PC-3 (cell line): ENCODE measurements at regions not wholly inside any gene's neighbourhood (a gene's known extent, or its start where the extent isn't known, plus 50 kb on each side); places are given as distances from the start of the nearest gene placed in this dataset.

ENCODE experiments used
- ATAC-seq: fragments of 200-7000 bp; cut with Tn5 transposase; 2 replicates; pipeline ENCODE4 v1.9.1; 2020; ENCODE audit warnings: mild to moderate bottlenecking, moderate library complexity
- BruUV-seq: library from RNA; stranded (reverse); fragments of 400-500 nt; replicated peaks from 2 replicates; lab custom pipeline; 2021; lab: Mats Ljungman, UMichigan
- CTCF ChIA-PET: fragments of 300-600 bp; sonication (Branson Sonifier 250); formaldehyde crosslinking; loops from one replicate; lab custom pipeline; 2022; ENCODE audit warnings: antibody characterized with exemption; lab: Charles Lee
- POLR2A ChIA-PET: fragments of 300-600 bp; sonication (Branson Sonifier 250); formaldehyde crosslinking; loops from one replicate; lab custom pipeline; 2022; ENCODE audit warnings: antibody characterized with exemption; ENCODE audit not compliant: unreplicated experiment; lab: Charles Lee
- DNase-seq: peaks from one replicate; pipeline ENCODE4 v3.0.0-alpha.2; 2015
- H2AFZ ChIP-seq: fragments of 300-600 bp; sonication (generic); 2 replicates; pipeline ENCODE4 v1.6.0; 2016; ENCODE audit warnings: antibody characterized with exemption, low read length
- H3F3A ChIP-seq: fragments of 300-600 bp; sonication (generic); one replicate; pipeline ENCODE4 v1.6.0; 2017; ENCODE audit warnings: antibody characterized with exemption, low read length, control low read depth, mild to moderate bottlenecking; ENCODE audit not compliant: unreplicated experiment
- H3K27ac ChIP-seq: fragments of 300-600 bp; sonication (generic); 2 replicates; pipeline ENCODE4 v1.5.1; 2016; ENCODE audit warnings: mild to moderate bottlenecking, low read length
- H3K27me3 ChIP-seq: fragments of 300-600 bp; sonication (generic); 2 replicates; pipeline ENCODE4 v1.6.1; 2016; ENCODE audit warnings: low read length, mixed read lengths
- H3K36me3 ChIP-seq: fragments of 300-600 bp; sonication (generic); 2 replicates; pipeline ENCODE4 v1.6.1; 2016; ENCODE audit warnings: low read depth, mixed run types, low read length, mixed read lengths
- H3K4me1 ChIP-seq: fragments of 300-600 bp; sonication (generic); 2 replicates; pipeline ENCODE4 v1.5.1; 2016; ENCODE audit warnings: low read length; ENCODE audit not compliant: insufficient read depth
- H3K4me2 ChIP-seq: fragments of 300-600 bp; sonication (generic); 2 replicates; pipeline ENCODE4 v1.6.0; 2016; ENCODE audit warnings: low read length
- H3K4me3 ChIP-seq: fragments of 300-600 bp; sonication (generic); 2 replicates; pipeline ENCODE4 v1.5.1; 2016; ENCODE audit warnings: mild to moderate bottlenecking, low read length, mixed read lengths
- H3K79me2 ChIP-seq: fragments of 300-600 bp; sonication (generic); 2 replicates; pipeline ENCODE4 v1.6.1; 2017; ENCODE audit warnings: low read length, mixed read lengths
- H3K9ac ChIP-seq: fragments of 300-600 bp; sonication (generic); 2 replicates; pipeline ENCODE4 v1.6.0; 2016; ENCODE audit warnings: mild to moderate bottlenecking, low read length
- H3K9me2 ChIP-seq: fragments of 300-600 bp; sonication (generic); replicated peaks from 2 replicates; pipeline ENCODE4 v1.6.1; 2016; ENCODE audit warnings: mixed run types, low read length, mixed read lengths
- H3K9me3 ChIP-seq: fragments of 300-600 bp; sonication (generic); 2 replicates; pipeline ENCODE4 v1.6.1; 2016; ENCODE audit warnings: low read length, mixed read lengths
- H4K20me1 ChIP-seq: fragments of 300-600 bp; sonication (generic); 2 replicates; pipeline ENCODE4 v1.6.1; 2016; ENCODE audit warnings: low read length, mixed read lengths
- CTCF ChIP-seq: fragments of 300-600 bp; sonication (generic); conservative IDR thresholded peaks from 2 replicates; pipeline ENCODE4 v1.5.1; 2017; ENCODE audit warnings: antibody characterized with exemption, low read depth, mild to moderate bottlenecking, low read length
- EZH2 ChIP-seq: fragments of 300-600 bp; sonication (generic); IDR thresholded peaks from one replicate; pipeline ENCODE4 v1.6.1; 2017; ENCODE audit warnings: antibody characterized with exemption, mild to moderate bottlenecking, low read length; ENCODE audit not compliant: unreplicated experiment
- EZH2phosphoT487 ChIP-seq: fragments of 300-600 bp; sonication (generic); IDR thresholded peaks from 2 replicates; pipeline ENCODE4 v1.6.1; 2018; ENCODE audit warnings: mild to moderate bottlenecking, antibody characterized with exemption, low read length, borderline replicate concordance
- intact Hi-C: fragments of 100-400 bp; cut with micrococcal nuclease; formaldehyde crosslinking; loops from 2 replicates; pipeline ENCODE4 v1.9.0; 2023

GRCh38 chr14:38751459-38751858 is 351.6 kb downstream of the SEC23A start:
- no peak overlapping the region for H3K9ac ChIP-seq
- no peaks in the 10 kb centered on the region for H4K20me1 ChIP-seq
- H3K4me1 ChIP-seq = no peaks in the 10 kb centered on the region
- CTCF ChIA-PET = no interaction called here
- no peaks in the 10 kb centered on the region for H3K79me2 ChIP-seq
- H3K27ac ChIP-seq = no peak overlapping the region
- no peak for TF ChIP-seq EZH2
- no peak for TF ChIP-seq CTCF
- TF ChIP-seq EZH2phosphoT487 = no peak
- intact Hi-C loops = no loop called here
- no peaks in the 10 kb centered on the region for H3K9me3 ChIP-seq
- H3F3A ChIP-seq = no peaks in the 10 kb centered on the region
- no peak for DNase-seq
- no peak for ATAC-seq
- POLR2A ChIA-PET = no interaction called here
- no peak overlapping the region for H2AFZ ChIP-seq
- no peaks in the 10 kb centered on the region for H3K36me3 ChIP-seq
- BruUV-seq = no TSS peak
- H3K9me2 ChIP-seq = no peaks in the 10 kb centered on the region
- no peak overlapping the region for H3K4me3 ChIP-seq
- H3K27me3 ChIP-seq = peaks cover 15% of the 10 kb centered on the region
- H3K4me2 ChIP-seq = no peak overlapping the region

GRCh38 chr14:38749936-38750335 is 353.1 kb downstream of the SEC23A start:
- no peaks in the 10 kb centered on the region for H3K4me1 ChIP-seq
- no peak overlapping the region for H3K9ac ChIP-seq
- intact Hi-C loops = no loop called here
- DNase-seq = no peak
- no peak overlapping the region for H3K27ac ChIP-seq
- no peaks in the 10 kb centered on the region for H3K79me2 ChIP-seq
- no peak for ATAC-seq
- TF ChIP-seq EZH2phosphoT487 (no peak), CTCF (no peak), EZH2 (no peak)
- ChIA-PET POLR2A (no interaction called here), CTCF (no interaction called here)
- H3F3A ChIP-seq = no peaks in the 10 kb centered on the region
- no peak overlapping the region for H3K4me3 ChIP-seq
- H3K36me3 ChIP-seq = no peaks in the 10 kb centered on the region
- peaks cover 13% of the 10 kb centered on the region for H3K27me3 ChIP-seq
- no peaks in the 10 kb centered on the region for H3K9me3 ChIP-seq
- no TSS peak for BruUV-seq
- H2AFZ ChIP-seq = no peak overlapping the region
- H4K20me1 ChIP-seq = no peaks in the 10 kb centered on the region
- H3K4me2 ChIP-seq = no peak overlapping the region
- H3K9me2 ChIP-seq = no peaks in the 10 kb centered on the region

DNA sequence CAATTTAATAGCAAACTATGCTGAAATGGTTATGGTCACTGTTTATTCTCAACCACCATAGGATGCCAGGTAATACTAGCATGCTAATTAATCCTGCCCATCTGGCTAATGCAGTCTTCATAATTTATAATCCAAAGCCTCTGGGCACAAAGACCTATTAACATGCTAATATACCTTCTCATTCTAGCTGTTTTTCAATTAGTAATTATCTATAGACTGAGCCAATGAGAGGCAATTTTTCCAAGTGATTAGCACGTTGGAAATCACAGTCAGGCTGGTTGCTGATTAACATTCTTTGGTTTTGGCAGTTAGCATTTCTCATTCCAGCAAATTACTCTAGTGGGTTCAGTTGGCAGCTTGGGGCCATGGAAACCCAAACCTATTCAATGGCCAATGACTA is 357.2 kb downstream of the SEC23A start:
- Histone ChIP-seq H3K9me2 (no peaks in the 10 kb centered on the region), H3K9me3 (no peaks in the 10 kb centered on the region), H4K20me1 (no peaks in the 10 kb centered on the region), H3F3A (no peaks in the 10 kb centered on the region), H2AFZ (no peak overlapping the region), H3K4me2 (no peak overlapping the region), H3K36me3 (no peaks in the 10 kb centered on the region), H3K4me1 (no peaks in the 10 kb centered on the region), H3K4me3 (no peak overlapping the region), H3K27me3 (peaks cover 22% of the 10 kb centered on the region), H3K79me2 (no peaks in the 10 kb centered on the region), H3K9ac (no peak overlapping the region), H3K27ac (no peak overlapping the region)
- TF ChIP-seq CTCF (no peak), EZH2 (no peak), EZH2phosphoT487 (no peak)
- no peak for ATAC-seq
- intact Hi-C loops = no loop called here
- BruUV-seq = no TSS peak
- no peak for DNase-seq
- POLR2A ChIA-PET = no interaction called here
- CTCF ChIA-PET = no interaction called here
